ENCODE measurements at regions not wholly inside any gene's neighbourhood (a gene's known extent, or its start where the extent isn't known, plus 50 kb on each side); places are given as distances from the start of the nearest gene placed in this dataset.

- Histone ChIP-seq H3K36me3 (ENCODE audit: control insufficient read depth in 2 of 2, insufficient read depth in 1 of 2, low read length in 2 of 2) (no peaks in the 10 kb centered on the region), H3K4me3 (ENCODE audit: low read depth, low read length) (no peak overlapping the region), H3K27ac (ENCODE audit: extremely low read depth, low read depth, low read length) (no peak overlapping the region), H3K4me1 (ENCODE audit: control insufficient read depth, insufficient read depth, low read length) (no peaks in the 10 kb centered on the region; the same call in 1 of the 2 replicates), H3K9me3 (ENCODE audit: control insufficient read depth, insufficient read depth, low read depth, low read length) (no peaks in the 10 kb centered on the region; the same call in 1 of the 2 replicates)
- CTCF ChIA-PET: no interaction called here
- TF ChIP-seq ZNF571 (tag by site-specific recombination; IDR thresholded peaks at IDR 0.05): no peak
- peak; percentile 15; the same call in 1 of the 2 replicates for TF ChIP-seq TRIM28 (IDR thresholded peaks at IDR 0.05; ENCODE audit: borderline replicate concordance, low read length)
- TF ChIP-seq ZBTB20 (tag by site-specific recombination; IDR thresholded peaks at IDR 0.05): no peak
- TF ChIP-seq ZNF645 (tag by site-specific recombination; IDR thresholded peaks at IDR 0.05): no peak
- no peak for TF ChIP-seq ZNF473 (tag by site-specific recombination; IDR thresholded peaks at IDR 0.05)
- POLR2A ChIA-PET: no interaction called here
Observed at GRCh38 chr12:77736219-77736965, 94.3 kb upstream of the NAV3 start.

GRCh38 chr12:77734214-77734883, 96.3 kb upstream of the NAV3 start:
- POLR2A ChIA-PET: interaction anchor here (0.7 kb wide), 1 partner anchor 61 kb away, joined by 3 read pairs; no protein-coding TSS in a partner anchor
- TF ChIP-seq RBAK (tag by site-specific recombination; IDR thresholded peaks at IDR 0.05): no peak
- no peak for TF ChIP-seq ZNF211 (tag by site-specific recombination; IDR thresholded peaks at IDR 0.05; ENCODE audit: low read depth)
- no peak for TF ChIP-seq ZNF19 (tag by site-specific recombination; IDR thresholded peaks at IDR 0.05; ENCODE audit: low read depth)
- no peak for TF ChIP-seq ZNF776 (tag by site-specific recombination; IDR thresholded peaks at IDR 0.05; ENCODE audit: borderline replicate concordance)
- no peak for TF ChIP-seq ZNF292 (tag by site-specific recombination; IDR thresholded peaks at IDR 0.05; ENCODE audit: borderline replicate concordance, low read depth)
- TF ChIP-seq ZBTB26 (tag by site-specific recombination; optimal IDR thresholded peaks at IDR 0.05): no peak
- TF ChIP-seq ZNF571 (tag by site-specific recombination; IDR thresholded peaks at IDR 0.05): no peak
- no peak for TF ChIP-seq ZNF596 (tag by site-specific recombination; IDR thresholded peaks at IDR 0.05)
- TF ChIP-seq ZNF830 (tag by site-specific recombination; IDR thresholded peaks at IDR 0.05; ENCODE audit: low read depth): no peak
- no peak for TF ChIP-seq ZNF48 (tag by site-specific recombination; IDR thresholded peaks at IDR 0.05)
- TF ChIP-seq ZNF23 (tag by site-specific recombination; IDR thresholded peaks at IDR 0.05; ENCODE audit: borderline replicate concordance): no peak
- TF ChIP-seq ZNF544 (tag by site-specific recombination; IDR thresholded peaks at IDR 0.05): no peak
- no peak for TF ChIP-seq ZNF366 (tag by site-specific recombination; conservative IDR thresholded peaks at IDR 0.05)
- no peak for TF ChIP-seq HOXD13 (CRISPR knock-in tag; IDR thresholded peaks at IDR 0.05; ENCODE audit: borderline replicate concordance)
- TF ChIP-seq KLF10 (tag by site-specific recombination; IDR thresholded peaks at IDR 0.05): no peak
- TF ChIP-seq KLF16 (tag by site-specific recombination; IDR thresholded peaks at IDR 0.05): no peak
- no peak for TF ChIP-seq ZEB2 (tag by site-specific recombination; IDR thresholded peaks at IDR 0.05)
- TF ChIP-seq ZNF664 (tag by site-specific recombination; IDR thresholded peaks at IDR 0.05): no peak
- CTCF ChIA-PET: interaction anchor here (0.5 kb wide), 1 partner anchor 152 kb away, joined by 3 read pairs; no protein-coding TSS in a partner anchor
- no peaks in the 10 kb centered on the region for H3K36me3 ChIP-seq (ENCODE audit: control insufficient read depth in 2 of 2, insufficient read depth in 1 of 2, low read length in 2 of 2)
- H3K9me3 ChIP-seq (ENCODE audit: control insufficient read depth, insufficient read depth, low read depth, low read length): no peaks in the 10 kb centered on the region; the same call in 1 of the 2 replicates
- no peak overlapping the region for H3K4me3 ChIP-seq (ENCODE audit: low read depth, low read length)
- H3K4me1 ChIP-seq (ENCODE audit: control insufficient read depth, insufficient read depth, low read length): no peaks in the 10 kb centered on the region; the same call in 1 of the 2 replicates
- no peak overlapping the region for H3K27ac ChIP-seq (ENCODE audit: extremely low read depth, low read depth, low read length)

All from HEK293 (cell line).